ENCODE measurements at regions not wholly inside any gene's neighbourhood (a gene's known extent, or its start where the extent isn't known, plus 50 kb on each side); places are given as distances from the start of the nearest gene placed in this dataset.
"Not testable (repeated sequence)": the region's sequence is repeated elsewhere in the genome, so short reads cannot be mapped to it uniquely, and the experiment has no call there.

GRCh38 chr2:37722971-37723370, 51.5 kb upstream of the CDC42EP3 start:
- DNase-seq (ENCODE audit: low read depth): not testable (repeated sequence)

- DNase-seq (ENCODE audit: low read depth): no peak
Observed at GRCh38 chr2:37730037-37730818, 58.8 kb upstream of the CDC42EP3 start.

- not testable (repeated sequence) for DNase-seq (ENCODE audit: low read depth)
Observed at GRCh38 chr2:37732412-37732811, 61.0 kb upstream of the CDC42EP3 start.

- DNase-seq (ENCODE audit: low read depth): no peak
Observed at GRCh38 chr2:37733251-37733650, 61.8 kb upstream of the CDC42EP3 start.

GRCh38 chr2:37733955-37734354, 62.5 kb upstream of the CDC42EP3 start:
- not testable (repeated sequence) for DNase-seq (ENCODE audit: low read depth)

GRCh38 chr2:37734891-37735523, 63.6 kb upstream of the CDC42EP3 start:
- not testable (repeated sequence) for DNase-seq (ENCODE audit: low read depth)

GRCh38 chr2:37735524-37735910, 64.1 kb upstream of the CDC42EP3 start:
- not testable (repeated sequence) for DNase-seq (ENCODE audit: low read depth)

GRCh38 chr2:37737507-37737906, 66.1 kb upstream of the CDC42EP3 start:
- DNase-seq (ENCODE audit: low read depth): no peak

- DNase-seq (ENCODE audit: low read depth): no peak
Observed at GRCh38 chr2:37738266-37738885, 66.9 kb upstream of the CDC42EP3 start.

- no peak for DNase-seq (ENCODE audit: low read depth)
Observed at GRCh38 chr2:37739153-37739552, 67.7 kb upstream of the CDC42EP3 start.

- no peak for DNase-seq (ENCODE audit: low read depth)
Observed at GRCh38 chr2:37740164-37740739, 68.8 kb upstream of the CDC42EP3 start.

- DNase-seq (ENCODE audit: low read depth): no peak
Observed at GRCh38 chr2:37742286-37742685, 70.8 kb upstream of the CDC42EP3 start.

- DNase-seq (ENCODE audit: low read depth): no peak
Observed at GRCh38 chr2:37744010-37744409, 72.6 kb upstream of the CDC42EP3 start.

- DNase-seq (ENCODE audit: low read depth): not testable (repeated sequence)
Observed at GRCh38 chr2:37744961-37745360, 73.5 kb upstream of the CDC42EP3 start.

- not testable (repeated sequence) for DNase-seq (ENCODE audit: low read depth)
Observed at GRCh38 chr2:37746011-37746410, 74.6 kb upstream of the CDC42EP3 start.

GRCh38 chr2:37746883-37747282, 75.4 kb upstream of the CDC42EP3 start:
- DNase-seq (ENCODE audit: low read depth): no peak

- DNase-seq (ENCODE audit: low read depth): no peak
Observed at GRCh38 chr2:37748541-37748940, 77.1 kb upstream of the CDC42EP3 start.

- DNase-seq (ENCODE audit: low read depth): not testable (repeated sequence)
Observed at GRCh38 chr2:37750286-37750685, 78.8 kb upstream of the CDC42EP3 start.

- DNase-seq (ENCODE audit: low read depth): no peak
Observed at GRCh38 chr2:37752766-37753165, 81.3 kb upstream of the CDC42EP3 start.

GRCh38 chr2:37753758-37754157, 82.3 kb upstream of the CDC42EP3 start:
- DNase-seq (ENCODE audit: low read depth): no peak

- DNase-seq (ENCODE audit: low read depth): not testable (repeated sequence)
Observed at GRCh38 chr2:37755961-37756559, 84.6 kb upstream of the CDC42EP3 start.

GRCh38 chr2:37757456-37757855, 86.0 kb upstream of the CDC42EP3 start:
- DNase-seq (ENCODE audit: low read depth): not testable (repeated sequence)

Measured in stimulated activated CD8-positive, alpha-beta memory T cell treated with anti-CD3 and anti-CD28 coated beads, Interleukin-7, amount 100 ng/mL, for 24 hours (primary cell).